GM21360 (cell line): ENCODE measurements at regions not wholly inside any gene's neighbourhood (a gene's known extent, or its start where the extent isn't known, plus 50 kb on each side); places are given as distances from the start of the nearest gene placed in this dataset.
"Not testable (repeated sequence)": the region's sequence is repeated elsewhere in the genome, so short reads cannot be mapped to it uniquely, and the experiment has no call there.

Source experiments
- ATAC-seq: cut with Tn5 transposase; IDR thresholded peaks from one replicate; pipeline ENCODE4 v1.9.1; 2021; ENCODE audit warnings: mild to moderate bottlenecking, moderate library complexity; ENCODE audit not compliant: unreplicated experiment

- no peak for ATAC-seq
Measured at GRCh38 chr4:118410138-118410537, 57.3 kb upstream of the PRSS12 start.

- no peak for ATAC-seq
Measured at GRCh38 chr4:118417325-118417724, 64.5 kb upstream of the PRSS12 start.

DNA sequence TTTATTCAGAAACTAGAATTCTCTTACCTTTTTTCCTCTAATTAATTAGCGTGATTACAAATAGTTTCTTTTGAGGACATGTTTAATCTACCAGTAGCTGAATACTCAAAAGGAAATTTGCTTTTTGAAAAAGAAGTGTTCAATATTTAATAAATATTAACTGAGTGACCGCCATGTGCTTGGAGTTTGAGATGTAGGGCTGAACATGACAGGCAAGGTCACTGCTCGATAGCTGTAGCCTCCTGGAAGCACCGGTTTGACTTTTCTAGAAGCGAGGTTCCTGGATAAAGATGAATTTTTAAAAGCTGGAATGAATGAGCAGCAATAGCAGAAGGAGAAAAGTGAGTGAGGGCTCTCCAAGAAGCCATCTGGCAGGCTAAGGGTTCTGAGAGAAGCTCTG lies 65.0 kb upstream of the PRSS12 start:
- ATAC-seq: not testable (repeated sequence)

GRCh38 chr4:118418396-118418795 lies 65.6 kb upstream of the PRSS12 start:
- not testable (repeated sequence) for ATAC-seq

GRCh38 chr4:118419626-118420025 lies 66.8 kb upstream of the PRSS12 start:
- ATAC-seq: not testable (repeated sequence)

- not testable (repeated sequence) for ATAC-seq
Measured at GRCh38 chr4:118424062-118424461, 71.3 kb upstream of the PRSS12 start.

- not testable (repeated sequence) for ATAC-seq
Measured at GRCh38 chr4:118428881-118429280, 76.1 kb upstream of the PRSS12 start.

GRCh38 chr4:118432359-118432758 lies 79.6 kb upstream of the PRSS12 start:
- not testable (repeated sequence) for ATAC-seq

DNA sequence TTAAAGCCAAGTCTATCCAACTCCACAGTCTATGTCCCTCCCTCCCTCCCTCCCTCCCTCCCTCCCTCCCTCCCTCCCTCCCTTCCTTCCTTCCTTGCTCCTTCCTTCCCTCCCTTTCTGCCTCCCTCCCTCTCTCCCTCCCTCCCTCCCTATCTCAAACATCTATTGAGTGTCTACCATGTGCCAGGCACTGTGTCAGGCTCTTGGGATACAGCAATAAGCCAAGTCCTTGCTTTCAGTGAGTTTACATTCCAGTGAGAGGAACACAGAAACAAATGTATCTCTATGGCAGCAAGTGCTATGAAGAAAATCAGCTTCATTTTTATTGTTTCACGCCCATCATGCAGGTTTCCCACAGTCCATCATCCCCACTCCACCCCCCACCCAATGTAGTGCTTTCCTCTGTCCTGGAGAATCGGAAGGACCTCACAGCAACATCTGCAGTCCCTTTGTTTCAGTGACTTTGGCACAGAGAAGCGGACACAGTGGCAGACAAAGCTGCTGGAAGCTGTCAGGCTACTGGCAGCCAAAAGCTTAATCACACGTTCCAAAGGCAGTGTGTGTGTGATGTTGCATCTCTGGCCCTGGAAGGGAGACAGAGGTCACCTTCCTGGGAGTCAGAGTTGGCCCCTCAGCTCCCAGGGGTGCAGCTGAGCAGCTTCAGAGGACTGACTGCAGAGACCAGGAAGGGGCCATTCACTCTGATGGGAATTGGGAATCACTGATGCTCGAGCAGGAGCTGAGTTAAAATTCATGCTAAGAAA lies 81.0 kb upstream of the PRSS12 start:
- ATAC-seq: not testable (repeated sequence)

GRCh38 chr4:118435415-118435814 lies 82.6 kb upstream of the PRSS12 start:
- not testable (repeated sequence) for ATAC-seq

GRCh38 chr4:118442115-118442837 lies 89.5 kb upstream of the PRSS12 start:
- not testable (repeated sequence) for ATAC-seq

DNA sequence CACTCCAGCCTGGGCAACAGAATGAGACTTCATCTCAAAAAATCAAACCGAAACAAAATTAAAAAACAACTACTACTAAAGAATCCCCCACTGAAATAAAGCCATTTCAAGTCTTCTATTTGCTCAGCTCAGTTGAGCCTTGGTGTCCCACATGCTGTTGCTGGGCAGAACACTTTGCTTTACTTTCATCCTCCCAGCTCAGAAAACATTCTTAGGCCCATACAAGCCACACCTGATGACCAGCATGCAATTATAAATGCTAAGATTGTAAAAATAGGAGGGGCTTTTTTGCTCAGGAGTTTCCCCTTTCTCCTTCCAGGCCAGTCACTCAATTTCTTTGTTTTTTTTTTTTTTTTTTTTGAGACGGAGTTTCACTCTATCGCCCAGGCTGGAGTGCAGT lies 94.6 kb upstream of the PRSS12 start:
- ATAC-seq: peak; percentile 72

DNA sequence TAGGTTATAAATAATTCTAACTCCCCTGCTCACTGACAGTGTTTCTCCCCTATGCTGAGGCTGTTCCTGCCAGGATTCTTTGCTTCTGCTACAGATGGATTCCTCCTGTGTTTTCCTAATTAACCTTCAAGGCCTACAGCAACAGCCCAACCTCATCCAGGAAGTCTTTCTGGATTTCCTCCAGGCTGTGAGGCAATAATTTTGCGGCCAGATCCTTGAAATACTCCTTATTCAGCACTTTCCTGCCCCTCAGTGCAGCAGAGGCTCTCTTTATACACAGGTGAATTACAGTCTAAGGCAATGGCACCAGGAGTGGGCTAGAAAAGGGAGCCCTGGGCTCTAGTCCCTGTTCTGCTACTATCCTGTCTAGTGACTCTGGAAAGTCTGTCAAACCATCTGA lies 102.1 kb upstream of the PRSS12 start:
- not testable (repeated sequence) for ATAC-seq

DNA sequence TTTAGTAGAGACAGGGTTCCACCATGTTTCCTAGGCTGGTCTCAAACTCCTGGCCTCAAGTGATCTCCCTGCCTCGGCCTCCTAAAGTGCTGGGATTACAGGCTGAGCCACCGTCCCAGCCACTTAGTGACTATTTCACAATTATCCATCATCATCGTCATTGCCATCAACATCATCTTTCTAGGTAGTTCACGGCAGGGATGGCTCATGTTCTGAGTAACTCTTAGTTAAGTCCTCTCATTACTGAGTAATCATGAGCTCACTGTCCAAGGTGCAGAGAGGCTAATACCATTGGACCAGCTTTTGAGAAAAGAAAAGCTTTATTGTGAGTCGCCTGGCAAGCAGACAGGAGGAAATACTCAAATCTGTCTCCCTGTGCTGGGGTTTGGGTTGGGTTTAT lies 108.6 kb upstream of the PRSS12 start:
- not testable (repeated sequence) for ATAC-seq

- ATAC-seq: not testable (repeated sequence)
Measured at GRCh38 chr4:118465831-118466230, 113.0 kb upstream of the PRSS12 start.

- not testable (repeated sequence) for ATAC-seq
Measured at GRCh38 chr4:118474001-118474626, 121.3 kb upstream of the PRSS12 start.

DNA sequence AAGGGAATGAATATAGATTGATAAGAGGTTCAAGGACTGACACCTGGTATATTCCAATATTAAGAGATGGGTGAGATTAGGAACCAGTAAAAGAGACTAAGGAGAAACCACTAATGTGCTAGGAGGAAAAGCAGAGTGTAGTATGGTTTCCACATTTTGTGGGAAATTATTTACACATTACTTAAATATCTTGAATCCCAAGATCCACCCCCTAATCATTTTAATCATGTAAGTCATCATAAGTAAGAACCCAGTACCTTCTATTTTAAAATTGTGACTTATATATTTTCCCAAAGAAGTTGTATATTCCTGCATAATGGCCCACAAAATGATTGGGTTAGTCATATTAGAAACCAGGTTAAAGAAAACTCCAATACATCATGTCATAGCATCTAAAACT lies 122.0 kb upstream of the PRSS12 start:
- ATAC-seq: not testable (repeated sequence)

- ATAC-seq: not testable (repeated sequence)
Measured at GRCh38 chr4:118475901-118476300, 123.1 kb upstream of the PRSS12 start.

GRCh38 chr4:118477826-118478225 lies 125.0 kb upstream of the PRSS12 start:
- not testable (repeated sequence) for ATAC-seq

- not testable (repeated sequence) for ATAC-seq
Measured at GRCh38 chr4:118485801-118486314, 133.1 kb upstream of the PRSS12 start.

GRCh38 chr4:118492963-118493362 lies 140.2 kb upstream of the PRSS12 start:
- ATAC-seq: not testable (repeated sequence)
